Dedifferentiated amniotic fluid mesenchymal stem cell (primary cell): ENCODE measurements at regions not wholly inside any gene's neighbourhood (a gene's known extent, or its start where the extent isn't known, plus 50 kb on each side); places are given as distances from the start of the nearest gene placed in this dataset.

Experiments
- DNase-seq: peaks from one replicate; pipeline ENCODE4 v3.0.0-alpha.2; 2016; ENCODE audit errors: extremely low spot score

DNA sequence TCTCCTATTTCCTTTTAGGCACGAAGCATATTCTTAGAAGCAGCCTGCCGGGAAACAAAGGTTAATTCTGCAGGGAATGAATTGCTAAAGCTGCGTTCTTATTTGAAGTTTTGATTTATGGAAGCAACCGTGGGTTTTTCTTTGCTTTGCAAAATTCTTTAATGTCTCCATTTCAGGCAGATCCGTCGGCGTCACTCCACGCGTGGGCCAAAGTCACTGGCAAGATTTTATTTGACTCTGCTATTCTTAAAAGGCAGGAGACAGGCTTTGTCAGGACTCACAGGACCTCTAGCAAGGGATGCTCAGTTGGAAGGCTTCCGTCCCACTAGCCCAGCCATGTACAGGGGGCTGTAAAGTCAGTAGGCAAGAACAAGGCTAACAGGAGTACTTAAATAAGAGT, 387.3 kb upstream of the XYLT1 start:
- no peak for DNase-seq

DNA sequence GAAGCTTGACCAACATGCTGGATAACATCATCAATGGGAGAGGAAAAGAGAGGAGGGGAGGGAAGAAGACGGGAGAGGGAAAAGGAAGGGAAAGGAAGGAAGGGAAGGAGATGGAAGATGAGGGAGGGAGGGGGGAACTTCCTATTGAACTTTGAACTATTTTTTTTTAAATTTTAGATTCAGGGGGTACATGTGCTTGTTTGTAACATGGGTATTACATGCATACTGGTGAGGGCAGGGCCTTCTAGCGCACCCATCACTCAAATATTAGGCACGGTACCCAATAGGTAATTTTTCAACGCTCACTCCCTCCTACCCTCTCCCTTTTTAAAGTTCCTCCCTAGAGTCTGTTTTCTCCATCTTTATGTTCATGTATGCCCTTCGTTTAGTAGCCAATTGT, 383.2 kb upstream of the XYLT1 start:
- DNase-seq = no peak

DNA sequence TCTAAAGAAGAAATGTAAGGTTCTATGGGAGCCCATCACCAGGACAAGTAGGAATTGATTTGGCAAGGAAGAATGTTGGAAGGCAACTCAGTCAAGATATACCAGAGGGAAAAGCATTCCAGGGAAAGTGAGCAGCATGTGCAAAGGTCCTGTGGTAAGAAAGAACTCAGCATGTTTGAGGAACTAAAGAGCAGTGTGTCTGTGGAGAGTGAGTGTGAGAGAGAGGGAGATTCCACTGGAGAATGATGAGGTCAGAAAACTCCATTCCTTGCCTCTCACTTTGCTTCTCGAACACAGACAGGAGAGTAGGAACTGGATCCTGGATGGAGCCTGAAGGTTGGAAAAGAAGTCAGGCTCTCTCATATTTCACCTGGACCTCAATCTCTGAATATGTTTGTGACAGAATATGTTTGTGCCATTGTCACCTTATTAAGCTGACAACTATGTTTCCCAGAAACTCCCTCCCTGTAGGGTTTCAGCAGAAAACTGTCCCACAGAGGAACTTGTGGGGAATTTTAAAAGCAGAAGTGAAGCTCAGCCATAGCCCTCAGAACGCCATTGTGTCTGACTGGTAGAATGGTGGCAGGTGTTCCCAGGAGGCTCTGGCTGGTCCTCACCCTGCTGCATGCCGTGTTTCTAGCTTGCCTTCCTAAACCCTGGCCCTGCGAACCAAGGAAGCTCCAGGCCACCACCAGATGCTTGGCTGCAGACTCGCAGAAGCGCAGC, 382.4 kb upstream of the XYLT1 start:
- DNase-seq = no peak

DNA sequence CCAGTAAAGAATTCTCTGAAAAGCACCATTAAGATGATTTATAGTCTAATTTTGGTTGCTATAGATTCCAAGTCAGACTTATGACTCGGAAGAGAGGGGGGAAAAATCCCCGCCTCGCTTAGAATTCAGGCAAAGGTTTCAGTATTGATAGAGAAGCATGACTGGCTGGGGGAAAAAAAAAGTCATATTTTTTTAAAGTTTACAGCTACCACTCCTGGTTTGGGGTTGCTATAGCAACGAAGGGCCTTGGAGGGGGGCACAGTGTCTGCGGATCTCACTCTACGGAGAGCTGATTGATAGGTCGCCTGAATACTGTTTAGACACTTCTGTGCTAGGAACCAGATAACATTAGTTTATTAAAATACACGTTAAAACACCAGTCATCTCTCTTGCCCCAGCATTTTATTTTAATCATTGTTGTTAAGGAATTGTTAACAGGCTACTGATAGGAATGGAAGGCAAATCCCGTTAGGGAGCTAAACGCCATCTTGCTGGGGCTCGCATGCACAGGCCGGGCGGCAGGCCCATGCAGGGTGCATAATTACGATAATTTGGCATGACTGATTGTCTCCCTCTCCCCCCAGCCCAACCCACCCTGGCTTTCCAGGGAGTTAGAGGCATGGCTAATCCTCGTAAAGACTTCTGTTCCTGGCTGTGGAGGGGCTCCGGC, 380.0 kb upstream of the XYLT1 start:
- DNase-seq = no peak

DNA sequence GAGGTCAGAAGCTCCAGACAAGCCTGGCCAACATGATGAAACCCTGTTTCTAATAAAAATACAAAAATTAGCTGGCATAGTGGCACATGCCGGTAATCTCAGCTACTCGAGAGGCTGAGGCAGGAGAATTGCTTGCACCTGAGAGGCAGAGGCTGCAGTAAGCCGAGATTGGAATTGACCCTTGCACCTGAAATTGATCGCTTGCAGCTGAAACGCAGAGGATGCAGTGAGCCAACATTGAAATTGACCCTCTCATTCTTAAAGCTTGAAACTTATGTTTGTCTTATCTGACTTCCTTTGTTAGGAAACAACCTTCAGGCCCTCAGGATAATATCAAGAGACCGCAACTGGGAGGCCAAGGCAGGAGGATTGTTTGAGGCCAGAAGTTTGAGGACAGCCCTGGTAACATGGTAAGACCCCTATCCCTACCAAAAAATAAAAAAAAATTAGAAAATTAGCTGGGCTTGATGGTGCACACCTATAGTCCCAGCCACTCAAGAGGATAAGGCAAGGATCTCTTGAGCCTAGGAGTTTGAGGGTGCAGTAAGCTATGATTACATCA, 376.6 kb upstream of the XYLT1 start:
- DNase-seq = no peak

DNA sequence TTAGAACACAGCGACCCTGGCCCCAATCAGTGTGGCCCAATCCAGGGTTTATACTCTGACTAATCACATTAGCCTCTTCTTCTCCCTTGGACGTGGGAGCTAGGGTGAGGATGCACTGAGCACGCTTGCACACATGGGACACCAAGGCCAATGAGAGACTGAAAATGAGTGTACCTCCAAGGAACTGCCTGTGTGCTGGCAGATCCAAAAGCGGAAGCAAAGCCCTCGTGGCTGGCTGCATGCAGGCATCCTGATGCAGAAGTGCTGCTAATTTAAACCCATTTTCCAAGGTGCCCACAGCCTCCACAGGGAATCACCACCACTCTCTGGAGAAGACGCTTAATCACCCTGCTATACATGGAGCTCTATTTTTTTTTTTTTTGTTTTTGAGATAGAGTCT, 375.3 kb upstream of the XYLT1 start:
- DNase-seq = no peak

DNA sequence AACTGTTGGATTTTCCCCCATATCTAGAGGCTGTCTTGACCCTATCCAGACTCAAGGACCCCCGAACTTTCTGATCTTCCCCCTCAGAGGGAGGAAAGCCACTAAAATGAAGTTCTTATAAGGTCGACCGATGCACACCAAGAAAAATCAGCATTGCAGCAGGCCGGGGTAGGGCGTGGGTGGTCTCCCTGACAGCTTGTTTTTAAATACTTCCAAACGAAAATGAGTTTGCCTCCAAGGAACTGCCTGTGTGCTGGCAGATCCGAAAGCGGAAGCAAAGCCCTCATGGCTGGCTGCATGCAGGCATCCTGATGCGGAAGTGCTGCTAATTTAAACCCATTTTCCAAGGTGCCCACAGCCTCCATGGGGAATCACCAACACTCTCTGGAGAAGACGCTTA, 374.3 kb upstream of the XYLT1 start:
- DNase-seq = no peak

DNA sequence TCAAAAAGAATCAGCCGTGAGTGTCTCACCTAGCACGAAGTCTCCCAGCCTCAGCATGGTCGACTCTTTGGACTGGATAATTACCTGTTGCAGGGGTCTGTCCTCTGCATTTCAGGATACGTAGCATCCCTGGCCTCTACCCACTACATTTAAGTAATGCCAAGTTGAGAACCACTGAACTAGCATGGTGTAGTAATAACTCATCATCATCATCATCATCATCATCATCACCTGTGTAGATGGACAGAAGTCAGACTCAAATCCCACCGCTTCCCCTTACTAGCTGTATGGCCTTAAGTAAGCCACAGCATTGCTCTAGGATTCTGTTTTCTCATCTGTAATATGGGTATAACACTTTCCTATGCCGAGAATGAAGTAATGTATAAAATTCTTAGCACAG, 373.1 kb upstream of the XYLT1 start:
- DNase-seq = no peak

DNA sequence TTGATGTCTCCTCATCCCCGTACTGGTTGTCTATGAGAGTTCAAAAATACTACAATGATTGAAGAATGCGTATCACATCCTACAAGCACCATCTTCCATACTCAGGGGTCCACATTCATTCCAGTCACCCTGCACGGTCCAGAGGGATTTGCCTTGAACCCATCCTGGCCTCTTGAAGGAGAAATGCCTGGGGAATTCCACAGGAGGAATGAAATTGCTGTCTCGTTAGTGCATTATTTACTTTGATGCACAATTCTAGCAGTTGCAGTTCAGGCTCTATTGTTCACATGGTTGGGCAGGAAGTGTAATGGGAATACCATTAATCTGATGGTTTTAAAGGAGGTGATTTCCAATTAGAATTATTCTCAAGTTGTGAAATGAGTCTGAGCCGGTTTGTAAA, 369.1 kb upstream of the XYLT1 start:
- no peak for DNase-seq

DNA sequence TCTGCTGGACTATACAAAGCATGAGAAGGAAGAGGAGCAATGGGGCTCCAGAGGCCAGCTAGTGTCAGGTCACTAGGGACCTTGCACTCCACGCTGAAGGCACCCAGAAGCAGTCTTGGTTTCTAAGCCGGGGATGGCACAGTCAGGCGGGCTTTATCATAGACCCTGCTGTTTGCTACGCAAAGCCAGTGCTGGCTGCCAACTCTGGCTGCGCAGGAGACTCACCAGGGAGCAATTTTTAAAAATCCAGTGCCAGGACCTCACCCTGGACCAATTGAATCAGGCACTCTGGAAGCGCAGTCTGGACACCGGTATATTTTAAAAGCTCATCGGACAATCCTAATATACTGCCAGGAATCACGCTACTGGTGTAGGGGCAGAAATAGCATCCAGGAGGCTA, 368.5 kb upstream of the XYLT1 start:
- no peak for DNase-seq

DNA sequence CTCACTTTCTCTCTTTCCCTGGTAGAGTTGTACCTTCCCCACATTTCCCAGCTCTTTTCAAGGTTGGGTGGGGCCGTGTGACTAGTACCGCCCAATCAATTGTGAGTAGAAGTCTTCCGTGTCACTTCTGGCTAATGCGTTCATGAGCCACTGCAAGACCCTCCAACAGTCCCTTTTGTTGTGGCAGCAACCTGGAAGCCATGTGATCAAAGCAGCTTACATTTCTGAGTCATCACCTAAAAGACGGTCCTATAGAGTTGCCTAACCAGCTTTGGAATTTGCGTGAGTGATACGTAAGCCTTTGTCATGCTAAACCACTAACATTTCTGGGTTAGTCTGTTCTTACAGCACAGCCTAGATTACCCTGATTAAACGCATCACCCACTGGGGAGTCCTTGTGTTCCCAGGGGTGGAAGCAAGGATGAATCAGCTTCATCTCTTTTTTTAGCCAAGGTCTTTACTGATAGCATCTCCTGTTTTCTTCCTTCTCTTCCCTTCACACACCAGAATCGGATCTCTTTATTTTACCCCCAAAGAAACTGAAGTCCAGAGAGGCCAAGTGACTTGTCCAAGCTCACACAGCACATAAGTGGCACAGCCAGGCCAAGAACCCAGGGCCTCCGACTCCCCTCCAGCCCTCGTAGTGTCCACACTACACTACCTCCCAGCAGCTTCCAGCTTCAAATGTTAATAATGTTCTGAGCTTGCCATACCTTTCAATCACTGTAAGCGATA, 366.3 kb upstream of the XYLT1 start:
- DNase-seq = no peak

DNA sequence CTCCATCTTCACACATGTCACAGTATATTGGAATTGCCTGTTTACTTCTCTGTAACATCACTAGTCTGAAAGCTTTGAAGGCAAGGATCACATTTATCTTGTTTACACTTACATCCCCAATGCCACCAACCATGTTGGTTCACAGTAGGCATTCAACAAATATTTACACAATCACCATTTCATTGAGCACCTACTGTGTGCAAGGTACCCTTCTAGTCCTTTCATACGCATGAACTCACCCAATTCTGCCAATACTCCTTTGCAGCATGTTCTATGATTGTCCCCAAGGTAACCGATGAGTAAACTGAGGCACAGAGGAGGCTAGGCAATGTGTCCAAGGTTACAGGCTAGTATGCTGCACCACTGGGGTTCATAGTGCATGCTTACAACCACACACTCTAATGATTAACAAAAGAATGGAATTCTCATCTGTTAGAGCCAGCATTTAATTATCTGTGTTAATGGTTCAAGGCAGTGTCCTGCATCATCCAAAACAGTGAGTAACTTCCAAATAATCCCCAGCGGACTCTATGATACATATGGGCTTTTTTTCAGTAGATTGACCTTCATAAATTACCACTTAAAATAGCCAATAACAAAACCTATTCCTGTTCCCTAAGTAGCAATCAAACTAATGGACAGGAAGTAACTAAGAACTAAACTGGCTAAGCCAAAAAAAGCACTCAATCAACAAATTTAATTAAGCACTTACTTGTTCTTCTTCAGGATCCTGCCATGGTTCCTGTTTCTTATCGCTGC, 364.5 kb upstream of the XYLT1 start:
- no peak for DNase-seq

DNA sequence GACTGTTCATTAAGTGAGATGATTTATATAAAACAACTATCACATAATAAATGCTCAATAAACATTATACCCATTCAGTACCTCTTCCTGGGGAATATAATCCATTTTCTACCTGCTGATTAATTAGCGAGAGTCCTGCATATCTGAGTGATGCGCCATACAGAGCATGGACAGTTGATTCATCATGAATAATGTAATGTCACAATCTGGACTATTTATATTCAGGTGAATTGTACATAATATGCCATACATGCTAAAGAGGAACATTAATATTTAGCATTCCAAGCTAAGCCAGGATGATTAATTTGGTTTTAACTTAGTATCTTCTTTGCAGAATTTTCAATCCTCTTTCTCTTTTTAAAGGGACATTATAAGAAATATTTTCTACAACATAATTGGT, 362.0 kb upstream of the XYLT1 start:
- DNase-seq = no peak

DNA sequence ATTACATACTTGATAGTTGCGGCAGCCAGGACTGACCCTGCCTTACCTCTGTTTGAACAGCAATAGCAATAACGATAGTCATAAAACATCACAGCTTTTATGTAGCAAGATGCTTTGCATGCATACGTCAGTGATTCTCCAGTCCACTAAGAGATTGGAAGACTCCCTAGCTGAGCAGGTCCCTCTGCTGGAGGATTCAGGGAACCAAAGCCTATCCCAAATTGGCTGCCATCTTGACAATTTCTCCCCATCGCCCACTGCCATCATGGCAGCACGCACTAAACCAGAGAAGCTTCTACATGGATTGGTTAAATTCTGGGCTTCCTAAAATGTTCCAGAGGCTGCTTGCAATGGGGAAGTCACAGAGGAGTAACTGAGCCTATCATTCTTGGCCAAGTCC, 360.6 kb upstream of the XYLT1 start:
- no peak for DNase-seq

DNA sequence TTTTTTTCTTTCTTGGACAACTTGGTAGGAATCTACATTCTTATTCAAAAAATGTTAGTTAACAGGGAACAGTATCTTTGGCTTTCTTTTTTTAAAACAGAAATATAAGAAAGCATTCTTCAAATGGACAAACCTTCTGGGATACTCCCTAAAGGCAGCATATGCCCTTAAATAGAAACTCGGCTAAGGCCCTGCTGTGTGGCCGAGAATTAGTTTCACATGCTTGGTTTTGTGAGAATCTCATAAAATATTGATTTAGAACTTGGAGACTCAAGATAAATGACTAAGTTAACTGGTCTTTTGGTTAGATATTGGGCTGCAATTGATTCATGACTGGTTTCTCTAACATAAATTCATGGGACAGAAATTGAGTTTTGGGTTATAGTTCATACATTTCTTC, 359.9 kb upstream of the XYLT1 start:
- DNase-seq = no peak

DNA sequence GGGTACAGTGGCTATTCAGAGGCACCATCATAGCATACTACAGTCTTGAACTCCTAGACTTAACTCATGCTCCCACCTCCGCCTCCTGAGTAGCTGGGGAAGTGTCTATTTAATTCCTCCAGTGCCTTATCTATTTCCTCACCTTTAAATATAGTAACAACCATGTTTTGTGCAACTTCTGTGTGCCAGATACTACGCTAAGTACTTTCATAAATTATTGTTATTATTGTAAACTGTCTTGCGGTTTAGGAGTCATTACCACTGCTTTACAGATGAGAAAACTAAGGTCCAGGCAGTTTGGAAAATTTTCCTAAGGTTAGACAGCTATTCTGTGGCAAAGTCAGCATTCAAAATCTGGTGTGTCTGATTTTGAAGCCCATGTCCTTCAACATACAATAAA, 359.1 kb upstream of the XYLT1 start:
- no peak for DNase-seq

DNA sequence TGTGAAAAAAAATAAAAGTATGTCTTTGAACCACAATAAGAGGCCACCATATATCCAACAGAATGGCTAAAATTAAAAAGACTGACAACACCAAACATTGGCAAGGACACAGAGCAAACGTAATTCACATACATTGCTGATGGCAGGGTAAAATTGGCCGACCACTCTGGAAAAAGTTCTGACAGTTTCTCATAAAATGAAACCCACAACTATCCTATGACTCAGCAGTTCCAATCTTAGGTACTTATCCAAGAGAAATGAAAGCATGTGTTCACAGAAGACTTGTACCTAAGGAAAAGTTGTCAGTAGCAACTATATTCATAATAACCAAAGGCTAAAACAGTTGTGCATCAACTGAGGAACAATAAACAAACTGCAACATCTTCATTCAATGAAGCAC, 357.3 kb upstream of the XYLT1 start:
- DNase-seq = no peak

DNA sequence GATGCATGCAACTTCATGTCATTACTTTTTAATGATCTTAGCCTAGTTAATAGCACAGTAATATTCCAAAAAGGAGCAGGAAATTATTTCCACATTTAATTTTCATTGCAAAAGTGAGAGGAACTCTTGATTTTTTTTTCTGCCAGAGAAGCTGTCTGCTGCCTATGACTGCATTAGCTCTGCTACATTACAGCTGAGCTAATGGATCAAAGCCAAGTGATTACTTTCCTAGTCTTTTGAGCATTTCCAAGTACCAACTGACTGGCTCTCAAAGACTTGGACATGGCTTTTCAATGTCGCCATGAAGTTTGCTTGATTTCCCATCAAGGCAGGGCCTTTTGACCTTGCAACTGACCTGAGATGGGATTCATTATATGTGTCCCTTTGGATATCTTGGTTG, 356.6 kb upstream of the XYLT1 start:
- DNase-seq = no peak

DNA sequence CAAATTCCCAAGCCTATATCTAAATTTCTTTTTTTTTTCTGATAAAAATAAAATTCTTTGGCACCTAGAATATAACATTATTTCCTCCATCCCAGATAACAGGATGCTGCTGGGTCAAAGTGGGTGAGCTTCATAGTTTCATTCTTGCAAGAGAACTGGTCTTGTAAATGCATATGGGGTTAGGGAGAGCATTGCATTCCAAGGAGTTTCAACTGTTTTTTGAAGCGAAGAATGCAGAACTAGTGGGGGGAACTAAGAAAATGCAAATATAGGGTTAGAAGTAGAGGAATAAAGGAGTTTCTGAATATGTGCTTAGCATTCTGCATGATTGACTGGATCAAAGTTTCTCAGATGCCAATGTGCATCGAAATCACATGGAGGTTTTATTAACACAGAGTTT, 347.2 kb upstream of the XYLT1 start:
- no peak for DNase-seq

DNA sequence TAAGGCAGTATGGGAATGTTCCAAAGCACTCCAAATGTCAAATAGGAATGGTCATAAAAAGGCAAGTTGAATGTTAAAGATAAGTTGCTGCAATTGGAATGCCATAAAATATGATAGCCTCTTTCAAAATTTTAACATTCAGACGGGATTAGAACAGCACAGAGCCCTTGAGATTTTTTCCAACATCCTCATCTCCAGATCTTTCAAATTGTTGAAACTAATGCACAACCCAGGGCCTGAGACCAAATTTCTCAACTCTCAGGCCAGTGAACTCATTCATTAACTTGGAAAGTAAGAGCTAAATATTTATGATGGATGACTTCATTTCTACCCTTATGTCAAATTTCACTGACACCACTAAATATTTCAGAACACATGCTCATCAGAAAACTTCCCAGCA, 346.5 kb upstream of the XYLT1 start:
- no peak for DNase-seq

DNA sequence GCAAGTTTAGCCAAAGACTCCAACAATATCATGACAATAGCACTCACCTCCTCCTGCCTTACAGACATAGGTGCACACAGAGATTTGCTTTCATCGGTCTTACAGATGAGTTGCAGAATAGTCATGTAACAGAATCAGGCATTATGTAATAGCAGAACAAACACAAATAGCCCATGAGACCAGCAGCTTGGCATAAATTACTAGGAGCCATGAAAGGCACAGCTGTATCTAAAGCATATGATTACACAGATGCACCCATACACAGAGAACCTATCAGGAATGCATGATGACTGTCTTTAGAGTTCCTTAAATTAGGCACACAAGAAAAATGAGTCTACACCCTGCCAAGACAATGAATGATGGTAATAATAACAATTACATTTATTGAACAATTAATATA, 342.0 kb upstream of the XYLT1 start:
- no peak for DNase-seq

DNA sequence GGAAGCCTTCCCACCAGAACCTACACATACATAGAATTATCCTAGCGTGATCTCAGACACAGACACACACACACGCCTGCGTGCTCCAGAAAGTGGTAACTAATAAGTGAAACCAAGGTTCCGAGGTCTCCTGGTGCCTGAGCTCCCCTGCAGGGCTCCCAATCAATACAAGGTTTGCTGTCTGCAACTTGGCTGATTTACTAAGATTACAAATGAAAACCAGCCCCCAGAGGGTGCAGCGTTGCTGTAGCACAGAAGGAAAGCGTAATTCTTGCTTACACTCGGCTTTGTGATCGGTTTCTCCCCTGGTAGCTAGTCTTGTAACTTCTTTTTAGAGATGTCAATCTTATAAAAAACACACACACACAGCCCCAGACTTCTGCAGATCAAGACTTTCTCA, 334.1 kb upstream of the XYLT1 start:
- no peak for DNase-seq
